Esophagus mucosa (tissue), 1 donor: ENCODE measurements at regions not wholly inside any gene's neighbourhood (a gene's known extent, or its start where the extent isn't known, plus 50 kb on each side); places are given as distances from the start of the nearest gene placed in this dataset.
"Not testable (repeated sequence)": the region's sequence is repeated elsewhere in the genome, so short reads cannot be mapped to it uniquely, and the experiment has no call there.

ENCODE experiments used
- ATAC-seq: fragments of 200-7000 bp; cut with Tn5 transposase; one replicate; pipeline ENCODE4 v1.9.1; 2020
- donor health status: DM: yes; HTN: yes; CAD: no.

DNA sequence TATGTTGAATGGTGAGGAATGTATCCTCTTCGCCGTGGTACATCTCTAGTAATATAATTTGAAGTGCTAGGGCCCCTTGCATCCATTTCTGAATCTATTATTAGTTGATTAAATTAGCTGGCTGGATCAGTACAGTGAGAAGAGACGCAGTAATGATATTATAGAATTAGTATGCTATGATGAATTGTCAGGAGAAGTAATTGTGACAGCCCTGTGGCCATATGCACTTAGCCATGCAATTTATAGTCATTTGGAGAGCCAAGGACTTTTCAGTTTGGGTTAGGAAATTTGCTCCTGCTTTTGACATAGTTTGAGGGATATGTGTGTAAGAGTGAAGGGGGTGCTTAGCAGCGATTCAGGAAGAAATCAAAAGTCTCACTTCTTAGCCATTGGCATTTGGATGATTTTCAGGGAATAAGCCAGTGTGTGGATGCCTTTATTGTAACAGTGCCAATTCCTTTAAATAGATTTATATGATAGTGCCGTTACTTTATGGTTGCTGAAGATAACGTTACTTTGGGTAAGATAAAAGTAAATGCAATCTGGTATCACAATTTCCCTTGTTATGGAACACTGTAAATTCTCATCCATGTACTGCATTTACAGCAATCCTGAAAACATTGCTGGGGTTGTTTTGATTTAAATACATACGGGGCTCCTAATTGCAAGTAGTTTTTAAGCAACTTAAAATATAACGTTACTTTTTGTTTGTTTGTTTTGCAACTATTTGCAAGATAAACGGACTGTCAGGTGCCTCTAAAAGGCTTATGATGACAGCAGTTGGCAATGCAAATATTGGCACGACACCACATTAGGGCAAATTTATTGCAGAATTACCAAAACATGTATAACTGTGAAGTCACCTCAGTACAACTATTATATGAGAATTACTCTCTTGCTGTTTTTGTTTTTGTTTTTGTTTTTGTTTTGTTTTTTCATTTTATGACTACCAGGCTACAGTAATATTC lies 875.4 kb upstream of the WWC1 start:
- no peak for ATAC-seq

DNA sequence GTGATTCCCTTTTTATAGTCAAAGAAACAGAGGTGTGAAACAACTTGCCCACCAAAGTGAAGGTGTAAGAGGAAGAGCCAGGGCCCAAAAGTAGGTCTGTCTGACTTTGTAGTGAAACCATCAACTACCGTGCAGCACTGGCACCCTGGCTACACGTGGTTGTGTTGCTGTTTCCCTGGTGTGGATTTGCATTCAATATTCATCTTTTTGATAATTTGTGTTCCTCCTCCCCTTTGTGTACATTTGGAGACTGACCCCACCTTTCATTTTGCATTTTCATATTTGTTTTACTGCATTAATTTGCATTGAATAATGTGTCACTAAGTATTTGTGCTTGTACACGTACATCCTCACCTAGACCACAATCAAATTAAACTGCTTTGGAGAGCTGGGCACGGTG lies 873.8 kb upstream of the WWC1 start:
- no peak for ATAC-seq

DNA sequence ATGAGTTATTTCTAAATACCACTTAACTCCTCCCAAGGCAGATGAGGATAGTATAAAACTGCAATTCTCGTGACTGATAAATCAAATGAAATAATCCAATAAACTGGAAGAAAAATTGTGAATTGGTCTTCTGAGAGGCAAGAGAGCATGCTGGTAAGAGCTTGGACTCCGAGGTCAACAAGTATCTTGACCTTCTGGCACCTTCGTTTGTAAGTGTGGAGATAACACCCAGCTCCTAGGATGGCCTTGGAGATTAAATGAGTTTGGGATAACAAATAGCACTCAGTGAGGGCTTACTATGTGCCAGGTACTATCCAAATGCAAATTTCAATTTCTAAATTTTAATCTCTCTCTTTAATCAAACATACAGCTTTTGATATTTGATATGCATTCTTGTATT lies 866.3 kb upstream of the WWC1 start:
- ATAC-seq: no peak

DNA sequence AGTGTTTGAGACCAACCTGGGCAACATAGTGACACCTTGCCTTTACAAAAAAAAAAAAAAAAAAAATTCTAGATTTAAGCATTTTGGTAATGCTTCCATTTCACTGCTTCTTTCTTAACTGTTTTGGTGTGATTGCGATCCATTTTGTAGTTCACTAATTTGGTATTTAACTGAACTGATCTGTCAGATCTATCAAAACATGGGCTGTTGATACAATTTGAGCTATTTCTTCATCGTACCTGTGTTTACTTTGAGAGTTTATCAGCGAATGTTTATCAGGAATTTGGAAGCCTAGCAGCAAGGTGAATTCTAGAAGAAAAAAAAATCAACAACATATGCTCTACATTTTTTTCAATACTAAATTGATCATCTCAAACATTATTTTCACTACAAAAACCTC lies 864.9 kb upstream of the WWC1 start:
- no peak for ATAC-seq

DNA sequence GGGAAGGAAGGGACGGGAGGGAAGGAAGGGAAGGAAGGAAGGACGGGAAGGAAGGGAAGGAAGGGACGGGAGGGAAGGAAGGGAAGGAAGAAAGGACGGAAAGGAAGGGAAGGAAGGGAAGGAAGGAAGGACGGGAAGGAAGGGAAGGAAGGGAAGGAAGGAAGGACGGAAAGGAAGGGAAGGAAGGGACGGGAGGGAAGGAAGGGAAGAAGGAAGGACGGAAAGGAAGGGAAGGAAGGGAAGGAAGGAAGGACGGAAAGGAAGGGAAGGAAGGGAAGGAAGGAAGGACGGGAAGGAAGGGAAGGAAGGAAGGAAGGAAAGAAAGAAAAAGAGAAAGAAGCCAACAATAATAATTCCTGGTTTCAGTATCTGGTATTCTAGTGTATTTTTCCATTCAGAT lies 863.8 kb upstream of the WWC1 start:
- not testable (repeated sequence) for ATAC-seq

DNA sequence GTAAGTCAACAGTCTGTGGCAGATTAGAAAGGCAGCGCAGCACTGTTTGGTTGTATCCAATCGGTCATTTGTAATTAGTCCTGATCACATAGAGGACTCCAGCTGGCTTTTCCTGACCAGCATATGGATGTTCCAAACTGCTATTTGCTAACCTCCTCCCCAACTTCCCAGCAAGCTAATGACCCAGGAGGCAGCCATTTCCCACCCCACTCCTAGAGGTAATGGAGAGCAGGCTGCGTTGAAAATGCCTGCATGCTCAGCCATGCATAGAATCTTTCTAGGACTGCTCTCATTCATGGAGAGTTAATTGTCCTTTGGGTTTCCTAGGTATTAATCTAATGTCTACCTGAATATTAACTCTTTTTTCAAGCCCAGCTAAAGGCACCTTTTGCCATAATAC lies 850.6 kb upstream of the WWC1 start:
- ATAC-seq: no peak

DNA sequence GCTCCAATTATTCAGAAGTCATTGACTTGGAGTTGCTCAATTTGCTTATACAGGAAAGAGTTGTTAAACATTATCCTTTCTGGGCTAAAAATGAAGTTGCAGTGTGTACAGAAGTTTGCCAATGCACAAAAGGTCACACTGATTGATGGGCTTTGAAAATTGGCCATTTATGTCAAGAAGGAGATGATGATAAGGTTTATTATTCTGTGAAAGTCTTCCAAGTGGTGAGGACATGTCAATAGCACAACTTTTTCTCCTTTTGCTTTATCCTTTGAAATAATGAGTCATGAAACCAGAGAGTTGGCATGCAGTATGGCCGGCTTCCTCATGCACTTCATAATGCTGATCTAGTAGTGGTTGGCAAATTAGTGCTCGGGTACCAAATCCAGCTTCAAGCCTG lies 848.5 kb upstream of the WWC1 start:
- ATAC-seq: no peak

DNA sequence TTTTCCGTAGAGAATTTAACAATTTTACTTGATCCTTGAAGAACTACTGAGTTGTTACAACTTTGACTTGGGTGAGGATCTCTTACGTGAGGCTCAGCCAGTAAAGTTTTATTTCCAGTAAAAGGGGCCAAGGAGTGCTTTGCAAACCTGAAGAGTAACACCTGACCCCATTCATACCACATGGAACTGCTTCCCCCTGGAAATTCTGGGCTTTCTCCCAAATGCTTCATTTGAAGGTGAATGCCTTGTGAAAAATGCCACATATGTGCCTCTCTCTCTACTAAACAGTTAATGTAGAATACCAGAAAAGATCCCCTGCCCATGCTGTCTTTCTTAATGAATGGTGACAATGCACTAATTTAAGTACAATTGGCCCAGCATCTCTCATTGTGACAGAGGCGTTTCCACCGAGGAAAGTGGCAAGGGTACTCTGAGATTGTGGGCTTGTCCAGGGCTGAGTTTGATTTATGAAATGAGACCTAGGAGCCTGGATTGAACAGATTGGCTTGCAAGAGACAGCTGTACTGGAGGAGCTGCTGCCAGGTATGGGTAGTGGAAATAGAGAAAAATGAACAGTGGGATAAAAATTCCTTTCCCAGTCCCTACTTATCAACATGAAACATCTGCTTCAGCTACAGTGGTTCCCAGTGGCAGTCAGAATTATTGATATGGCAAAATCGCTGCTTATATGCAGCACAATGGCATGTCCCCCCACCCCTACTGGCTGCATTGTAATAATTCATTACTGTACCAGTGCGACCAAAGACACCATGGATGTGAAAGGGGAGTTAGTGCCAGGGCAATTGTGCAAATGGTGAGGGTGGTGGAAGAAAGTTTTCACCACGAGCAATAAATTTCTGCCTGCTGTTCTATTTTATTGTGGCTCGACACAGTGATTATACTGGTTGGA lies 843.7 kb upstream of the WWC1 start:
- no peak for ATAC-seq

DNA sequence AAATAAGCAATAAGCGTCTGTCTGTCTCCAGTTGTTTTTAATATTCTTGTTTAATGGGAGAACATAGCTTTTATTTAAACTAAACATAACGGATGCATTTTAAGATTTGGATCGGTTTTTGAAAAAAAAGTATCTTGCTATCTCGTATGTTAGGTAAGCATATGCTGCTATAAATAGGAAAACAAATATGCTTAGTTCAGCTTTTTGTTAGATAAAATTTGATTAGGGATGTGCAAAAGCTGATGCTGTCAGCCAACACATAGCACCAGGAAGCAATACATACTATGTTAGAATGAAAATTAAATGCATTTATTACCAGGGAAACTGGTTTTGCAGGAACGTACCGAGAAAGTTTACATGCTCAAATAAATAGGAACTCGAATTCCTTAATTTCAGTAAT lies 843.1 kb upstream of the WWC1 start:
- ATAC-seq: no peak

DNA sequence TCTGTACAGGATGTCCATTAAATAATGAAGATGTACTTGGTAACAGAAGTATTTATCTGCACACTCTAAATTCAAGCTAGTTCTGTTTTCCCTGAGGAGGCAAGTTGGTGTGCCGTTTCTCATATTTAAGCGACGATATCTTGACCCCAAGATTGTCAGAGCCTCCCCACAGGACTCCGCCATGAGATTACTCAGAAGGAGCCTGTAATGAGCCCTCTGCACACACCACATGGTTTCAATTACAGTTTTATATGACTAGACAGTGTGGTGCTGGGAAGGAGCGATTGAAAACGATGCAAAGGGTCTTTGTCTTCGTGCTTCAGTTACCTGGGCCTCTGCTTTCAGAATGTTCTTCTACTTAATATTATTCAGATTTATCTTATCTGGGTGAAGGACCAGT lies 840.4 kb upstream of the WWC1 start:
- no peak for ATAC-seq

DNA sequence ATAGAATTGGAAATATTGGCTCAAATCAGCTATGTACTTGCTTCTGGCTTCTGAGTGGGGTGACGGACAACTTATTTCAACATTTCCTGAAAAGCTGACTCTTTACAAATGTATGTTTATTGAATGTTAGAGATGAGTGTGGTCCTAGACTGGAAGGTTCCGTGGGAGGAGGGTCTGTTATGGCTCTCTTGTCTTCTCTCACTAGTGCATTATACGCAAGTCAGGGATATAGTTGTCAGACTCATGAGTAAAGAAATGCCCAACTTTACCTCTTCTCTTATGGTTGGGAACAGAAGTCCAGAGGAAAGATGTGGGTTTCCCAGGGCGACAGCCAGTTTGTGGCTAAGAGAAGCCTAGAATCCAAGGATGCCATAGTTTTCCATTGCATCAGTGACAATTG lies 839.3 kb upstream of the WWC1 start:
- no peak for ATAC-seq

DNA sequence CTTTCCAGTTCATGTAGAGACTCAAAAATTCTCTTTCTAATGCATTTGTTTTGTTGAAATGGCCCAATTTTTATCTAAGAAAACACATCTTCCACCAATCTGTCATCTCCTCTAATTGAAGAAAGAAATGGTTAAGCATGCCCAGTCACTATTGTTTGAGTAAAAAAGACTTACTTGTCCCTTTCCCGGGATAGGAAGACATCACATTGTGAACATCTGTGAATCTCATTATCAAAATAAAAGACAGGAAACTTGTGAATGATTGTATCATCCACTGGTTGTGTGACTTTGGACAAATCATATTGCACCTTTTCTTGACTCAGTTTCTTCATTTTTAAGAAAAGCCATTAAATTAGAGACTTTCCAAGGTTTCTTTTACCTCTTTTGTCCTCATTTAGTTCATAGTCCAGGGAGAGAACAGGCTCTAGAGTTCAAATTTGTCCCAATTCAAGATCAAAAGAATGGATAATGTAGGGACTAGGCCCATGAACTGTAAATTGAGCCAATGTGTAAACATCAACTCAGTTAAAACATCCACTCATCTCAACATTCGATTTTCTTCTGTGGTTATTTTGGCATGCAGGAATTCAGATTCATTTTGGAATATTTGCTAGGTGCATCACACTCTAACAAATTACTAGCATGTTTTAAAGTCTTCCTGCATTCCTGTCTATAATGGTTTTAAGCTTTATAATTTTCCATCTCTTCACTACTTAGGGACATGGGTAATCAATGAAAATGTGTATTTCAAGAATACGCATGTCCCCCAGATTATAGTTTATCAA lies 838.0 kb upstream of the WWC1 start:
- ATAC-seq: no peak

DNA sequence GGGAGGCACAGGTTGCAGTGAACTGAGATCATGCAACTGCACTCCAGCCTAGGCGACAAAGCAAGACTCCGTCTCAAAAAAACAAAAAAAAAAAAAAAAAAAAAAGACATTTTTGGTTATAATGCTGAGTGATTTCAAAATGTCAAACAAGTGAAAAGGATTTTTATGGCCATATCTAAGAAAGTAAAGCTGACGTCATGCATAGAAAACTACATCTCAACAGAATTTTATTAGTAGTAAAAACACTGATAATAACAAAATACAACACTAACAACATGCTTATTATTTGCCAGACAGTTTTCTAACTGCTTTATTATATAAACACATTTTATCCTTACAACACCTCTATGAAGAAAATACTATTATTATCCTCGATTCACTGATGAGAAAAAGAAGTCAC lies 833.0 kb upstream of the WWC1 start:
- no peak for ATAC-seq

DNA sequence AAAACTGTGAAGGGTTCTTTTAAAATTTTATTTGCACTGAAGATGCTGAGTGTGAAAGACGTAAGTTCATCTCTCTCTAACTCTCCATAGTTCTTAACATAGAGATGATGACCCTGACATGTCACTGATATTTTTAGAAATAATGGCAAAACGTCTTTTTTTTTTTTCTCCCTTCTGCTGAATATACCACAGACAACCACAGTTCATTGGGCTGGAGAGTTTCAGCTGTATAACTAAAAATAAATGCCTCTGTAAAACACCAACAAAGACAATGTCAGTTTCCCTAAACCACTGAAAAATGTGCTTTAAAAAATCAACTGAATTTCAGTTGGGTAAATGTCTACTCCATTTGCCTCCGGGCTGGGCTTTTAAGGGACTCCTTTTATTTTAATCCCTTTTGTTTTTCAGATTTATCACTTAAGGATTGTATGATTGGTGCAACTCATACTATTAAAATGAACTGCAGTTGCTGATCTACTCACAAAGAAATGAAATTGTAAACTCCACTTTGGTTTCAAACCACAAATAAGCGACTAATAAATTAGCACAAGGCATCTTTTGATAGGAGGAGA lies 830.9 kb upstream of the WWC1 start:
- ATAC-seq: no peak

DNA sequence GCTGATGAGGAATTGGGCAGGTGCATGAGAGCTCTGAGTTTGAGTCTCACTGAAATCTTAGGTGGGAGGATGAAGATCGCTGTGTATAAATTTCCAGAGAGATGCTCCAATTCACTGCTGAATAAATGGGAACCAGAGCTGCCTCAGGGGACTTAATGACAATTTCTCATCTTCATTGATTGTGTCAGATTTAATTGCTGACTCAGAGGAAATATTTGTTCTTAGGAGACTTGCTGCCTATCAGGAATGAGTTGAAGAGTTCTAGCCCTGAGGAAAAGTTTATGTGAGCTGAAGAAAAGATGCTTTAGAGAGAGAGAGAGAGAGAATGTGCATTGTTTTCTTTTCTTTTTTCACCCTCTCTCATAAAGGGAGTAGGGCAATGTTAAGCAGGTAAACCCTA lies 827.5 kb upstream of the WWC1 start:
- ATAC-seq: no peak

DNA sequence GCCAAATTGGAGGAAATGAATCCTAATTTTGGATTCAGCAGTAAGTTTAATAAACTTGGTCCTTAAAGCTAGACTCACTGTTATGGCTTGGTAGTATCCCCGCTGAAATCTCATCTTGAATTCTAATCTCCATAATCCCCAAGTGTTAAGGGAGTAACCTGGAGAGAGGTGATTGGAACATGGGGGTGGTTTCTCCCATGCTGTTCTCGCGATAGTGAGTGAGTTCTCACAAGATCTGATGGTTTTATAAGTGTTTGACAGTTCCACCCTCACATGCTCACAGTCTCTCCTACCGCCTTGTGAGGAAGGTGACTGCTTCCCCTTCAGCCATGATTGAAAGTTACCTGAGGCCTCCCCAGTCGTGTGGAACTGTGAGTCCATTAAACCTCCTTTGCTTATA lies 824.5 kb upstream of the WWC1 start:
- ATAC-seq: no peak

DNA sequence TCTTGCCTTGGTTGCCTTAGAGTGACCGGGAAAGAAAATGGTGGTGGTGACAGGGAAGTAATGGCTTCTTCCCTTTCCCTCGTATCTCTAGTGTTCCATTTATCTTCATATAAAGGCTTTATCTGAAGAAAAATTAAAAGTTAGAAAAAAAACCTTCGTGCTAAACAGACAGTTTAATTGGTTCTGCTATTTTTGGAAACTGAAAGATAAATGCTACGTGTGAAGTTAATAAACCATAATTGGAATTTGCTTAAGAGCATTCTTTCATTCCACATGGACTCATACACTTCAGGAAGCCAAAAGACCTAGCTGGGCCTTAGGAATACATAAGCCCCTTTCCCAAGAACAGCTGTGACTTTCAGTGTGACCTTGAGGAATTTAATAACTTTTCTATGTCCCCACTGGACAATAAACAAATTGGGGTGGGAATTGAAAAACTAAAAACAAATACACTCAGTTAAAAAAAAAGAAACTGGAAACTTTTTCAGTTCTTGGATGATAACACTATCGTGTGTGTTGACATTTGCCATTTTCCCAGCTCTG lies 818.8 kb upstream of the WWC1 start:
- no peak for ATAC-seq

DNA sequence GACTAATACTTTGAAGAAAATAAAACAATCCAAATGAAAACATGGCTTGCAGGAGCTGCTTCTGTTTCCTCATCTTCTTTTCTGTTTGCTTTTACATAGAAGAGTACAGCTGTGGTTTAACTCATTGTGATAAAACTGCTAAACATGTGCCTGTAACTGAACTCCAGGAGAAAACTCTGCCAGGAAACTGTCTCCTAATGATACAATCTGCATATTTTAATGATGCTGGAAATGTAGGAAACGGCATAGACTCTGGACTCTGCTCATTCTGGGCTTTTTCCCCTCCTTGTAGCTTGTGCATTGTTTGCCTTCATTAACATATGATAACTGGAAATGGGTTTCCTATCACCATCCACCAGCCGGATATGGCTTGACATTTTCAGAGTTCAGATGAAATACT lies 813.3 kb upstream of the WWC1 start:
- ATAC-seq: no peak

DNA sequence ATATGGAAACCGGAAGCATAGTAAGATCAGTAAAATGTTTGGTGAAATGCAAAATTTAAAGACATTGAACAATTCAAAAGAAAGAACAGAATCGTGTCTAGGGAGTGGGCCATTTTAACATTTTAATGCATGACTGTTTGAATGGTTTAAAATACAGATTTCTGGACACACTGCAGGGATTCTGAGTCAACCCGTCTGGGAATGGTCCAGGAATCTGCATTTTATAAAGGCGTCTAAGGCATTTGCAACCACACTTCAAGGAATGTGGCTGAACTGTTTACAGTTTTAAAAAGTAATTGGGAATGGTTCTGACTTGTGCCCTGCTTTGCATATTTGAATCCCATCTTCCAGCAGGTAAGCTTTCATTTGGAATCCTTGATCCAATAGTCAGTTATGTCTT lies 811.7 kb upstream of the WWC1 start:
- ATAC-seq: no peak

DNA sequence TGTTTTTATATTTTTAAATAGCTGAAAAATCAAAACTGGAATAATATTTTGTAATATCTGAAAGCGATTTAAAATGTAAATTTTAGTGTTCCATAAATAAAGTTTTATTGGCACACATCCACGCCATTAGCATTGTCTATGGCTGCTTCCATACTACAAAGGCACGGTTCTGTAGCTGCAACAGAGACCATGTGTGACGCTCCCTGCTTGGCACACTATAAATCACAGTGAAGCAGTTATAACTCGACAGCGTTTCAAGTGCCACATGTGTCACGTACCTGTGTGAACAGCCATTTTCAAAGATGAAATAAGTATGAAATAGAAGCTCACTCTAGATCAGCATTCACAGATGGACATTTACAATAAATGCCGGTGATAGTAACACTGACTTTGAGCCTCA lies 810.1 kb upstream of the WWC1 start:
- no peak for ATAC-seq

DNA sequence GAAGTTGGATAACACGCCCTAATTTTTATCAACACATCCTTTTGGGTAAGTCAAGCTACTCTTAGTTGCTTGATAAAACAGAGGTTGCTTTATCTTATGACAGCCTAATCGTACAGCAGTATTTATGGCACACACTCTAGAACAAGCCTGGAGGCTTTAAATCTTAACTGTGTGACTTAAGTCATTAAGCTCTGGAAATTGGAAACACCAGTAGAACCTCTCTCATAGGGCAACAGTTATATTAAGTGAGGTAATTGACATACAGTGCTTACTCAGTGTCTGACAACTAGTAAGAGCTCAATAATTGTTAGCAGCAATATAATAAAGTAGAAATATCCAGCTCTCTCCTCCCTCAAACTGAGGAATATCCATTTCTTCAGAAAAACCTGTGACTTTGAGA lies 808.9 kb upstream of the WWC1 start:
- ATAC-seq: no peak

DNA sequence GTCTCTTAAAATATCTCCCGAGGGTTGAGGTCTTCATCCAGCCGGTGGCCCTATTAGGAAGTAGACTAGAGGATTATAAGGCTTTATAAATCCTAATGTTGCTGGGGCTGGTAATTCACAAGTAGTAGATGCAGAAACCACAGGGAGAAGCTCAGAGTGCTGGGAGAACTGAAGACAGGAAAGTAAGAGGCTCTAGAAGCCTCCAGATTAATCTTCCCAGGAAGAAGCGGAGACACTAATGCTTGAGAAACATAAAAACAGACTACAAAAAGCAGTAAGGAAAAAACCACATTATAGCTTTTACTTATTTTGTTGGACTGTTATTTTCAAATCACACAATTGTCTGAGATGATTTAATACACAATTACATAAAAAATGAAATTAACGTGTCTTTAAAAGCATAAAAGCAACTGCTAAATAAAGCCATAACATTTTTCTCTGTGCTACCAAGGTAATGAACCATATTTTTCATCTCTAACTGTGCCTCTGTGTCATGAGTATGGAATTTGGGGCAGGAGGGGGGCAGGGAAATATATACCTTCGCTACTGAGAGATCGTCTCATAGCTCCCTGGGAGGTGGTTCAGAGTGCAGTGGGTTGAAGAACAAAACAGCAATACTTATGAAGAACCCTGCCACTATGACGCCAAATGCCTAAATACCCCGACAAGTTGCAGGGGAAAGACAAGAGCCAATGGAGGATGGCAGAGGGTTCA lies 806.2 kb upstream of the WWC1 start:
- no peak for ATAC-seq
